Endometrium (tissue), 2 donors: ENCODE measurements at regions not wholly inside any gene's neighbourhood (a gene's known extent, or its start where the extent isn't known, plus 50 kb on each side); places are given as distances from the start of the nearest gene placed in this dataset.

ENCODE experiments used
- FAIRE-seq: peaks from 2 replicates; lab custom pipeline; 2012; peaks lifted over from hg19 to GRCh38; lab: Jason Lieb, UNC
- donor health status: control.
- donor health status: control.

GRCh38 chr22:49623176-49623575, 204.5 kb downstream of the BRD1 start:
- FAIRE-seq, result no peak

- no peak for FAIRE-seq
These were observed 205.2 kb downstream of the BRD1 start for GRCh38 chr22:49622241-49623105.

- FAIRE-seq, result no peak
These were observed 206.0 kb downstream of the BRD1 start for GRCh38 chr22:49621601-49622210.

- no peak for FAIRE-seq
These were observed 207.0 kb downstream of the BRD1 start for GRCh38 chr22:49620666-49621065.

- FAIRE-seq, result no peak
These were observed 207.6 kb downstream of the BRD1 start for GRCh38 chr22:49620003-49620556.

GRCh38 chr22:49619301-49619700, 208.4 kb downstream of the BRD1 start:
- no peak for FAIRE-seq

GRCh38 chr22:49618677-49618953, 209.1 kb downstream of the BRD1 start:
- FAIRE-seq, result no peak

GRCh38 chr22:49617866-49618676, 209.6 kb downstream of the BRD1 start:
- FAIRE-seq, result no peak

GRCh38 chr22:49617264-49617663, 210.4 kb downstream of the BRD1 start:
- FAIRE-seq, result no peak

GRCh38 chr22:49616356-49617231, 211.1 kb downstream of the BRD1 start:
- no peak for FAIRE-seq

GRCh38 chr22:49614966-49615965, 212.4 kb downstream of the BRD1 start:
- FAIRE-seq, result no peak

- no peak for FAIRE-seq
These were observed 214.0 kb downstream of the BRD1 start for GRCh38 chr22:49613511-49614270.

GRCh38 chr22:49613108-49613507, 214.6 kb downstream of the BRD1 start:
- FAIRE-seq, result no peak

- FAIRE-seq, result no peak
These were observed 218.3 kb downstream of the BRD1 start for GRCh38 chr22:49609207-49609876.

GRCh38 chr22:49608660-49609059, 219.0 kb downstream of the BRD1 start:
- no peak for FAIRE-seq

- FAIRE-seq, result no peak
These were observed 219.4 kb downstream of the BRD1 start for GRCh38 chr22:49608228-49608627.

- no peak for FAIRE-seq
These were observed 219.9 kb downstream of the BRD1 start for GRCh38 chr22:49607821-49608220.

GRCh38 chr22:49606562-49607290, 220.9 kb downstream of the BRD1 start:
- FAIRE-seq, result no peak
